ENCODE measurements at regions not wholly inside any gene's neighbourhood (a gene's known extent, or its start where the extent isn't known, plus 50 kb on each side); places are given as distances from the start of the nearest gene placed in this dataset.

- no peak for DNase-seq
- ATAC-seq, result no peak
Observed at GRCh38 chr12:92221656-92222315, 76.1 kb upstream of the BTG1 start.

- peak; percentile 84 for ATAC-seq
- no peak for DNase-seq
Observed at GRCh38 chr12:92218394-92219077, 72.9 kb upstream of the BTG1 start.

GRCh38 chr12:92216092-92216491 lies 70.4 kb upstream of the BTG1 start:
- ATAC-seq (no peak), DNase-seq (no peak)

DNA sequence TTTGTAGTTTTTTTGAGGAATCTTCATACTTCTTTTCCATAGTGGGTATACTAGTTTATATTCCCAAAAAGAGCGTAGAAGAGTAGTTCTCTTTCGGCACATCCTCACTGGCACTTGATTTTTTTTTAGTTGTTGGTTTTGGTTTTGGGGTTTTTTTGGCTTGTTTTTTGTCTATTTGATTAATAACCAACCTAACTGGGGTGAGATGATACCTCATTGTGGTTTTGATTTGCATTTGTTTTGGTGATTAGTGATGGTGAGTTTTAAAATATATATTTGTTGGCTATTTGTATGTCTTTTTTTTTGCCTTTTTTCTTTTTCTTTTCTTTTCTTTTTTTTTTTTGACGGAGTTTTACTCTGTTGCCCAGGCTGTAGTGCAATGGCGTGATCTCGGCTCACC lies 69.7 kb upstream of the BTG1 start:
- ATAC-seq, result no peak

DNA sequence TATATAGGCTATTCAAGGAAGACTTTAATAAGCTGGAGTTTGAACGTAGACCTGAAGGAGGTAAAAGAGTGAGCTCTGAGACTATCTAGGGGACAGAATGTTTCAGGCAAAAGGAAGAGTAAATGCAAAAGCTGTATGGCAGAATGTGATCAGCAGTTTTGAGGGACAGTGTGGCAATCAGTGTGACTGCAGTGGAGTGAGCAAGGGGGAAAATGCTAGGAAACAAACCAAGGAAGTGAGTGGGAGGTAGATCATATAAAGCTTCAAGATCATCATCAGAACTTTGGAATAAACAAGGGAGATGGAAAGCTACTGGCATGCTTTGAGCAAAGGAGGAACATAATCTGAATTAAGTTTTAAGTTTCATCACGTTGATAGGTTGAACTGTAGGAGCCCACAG lies 67.5 kb upstream of the BTG1 start:
- DNase-seq (no peak), ATAC-seq (no peak)

More for the DNA sequence above, 69.7 kb upstream of the BTG1 start:
- DNase-seq, result no peak

DNA sequence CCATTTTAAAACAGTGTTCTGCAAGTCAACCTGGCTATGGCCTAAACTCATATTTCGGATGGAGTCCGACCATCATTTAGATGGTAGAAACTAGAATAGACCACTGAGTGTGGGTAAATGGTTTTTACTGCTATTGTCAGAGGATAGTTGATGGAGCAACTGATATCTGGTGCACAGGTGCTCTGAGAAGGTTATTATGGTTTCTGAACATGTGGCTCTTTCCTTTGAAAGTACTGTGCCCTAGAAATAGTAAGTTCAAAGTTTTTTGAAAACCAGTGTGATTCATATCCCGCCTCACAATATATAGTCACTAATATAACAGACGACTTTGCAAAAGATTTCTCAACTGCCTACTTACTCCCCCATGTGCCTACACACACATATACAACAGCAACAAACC lies 64.4 kb upstream of the BTG1 start:
- peak; percentile 80 for ATAC-seq
- DNase-seq, result no peak

GRCh38 chr12:92208613-92209121 lies 63.0 kb upstream of the BTG1 start:
- DNase-seq, result no peak
- ATAC-seq, result peak; percentile 81

DNA sequence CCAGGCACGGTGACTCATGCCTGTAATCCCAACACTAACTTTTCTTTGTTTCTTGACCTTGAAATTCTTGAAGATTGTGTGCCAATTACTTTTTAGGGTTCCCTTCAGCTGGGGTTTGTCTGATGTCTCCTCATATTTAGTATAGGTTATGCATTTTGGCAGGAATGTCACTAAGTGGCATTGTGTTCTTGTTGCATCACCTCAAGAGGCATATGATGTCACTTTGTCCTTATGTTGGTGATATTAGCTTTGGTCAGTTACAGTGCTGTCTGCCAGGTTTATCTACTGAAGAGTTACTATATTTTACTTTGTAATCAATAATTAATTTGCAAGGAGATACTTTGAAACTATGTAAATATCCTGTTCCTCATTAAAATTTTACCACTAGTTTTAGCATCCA lies 61.0 kb upstream of the BTG1 start:
- ATAC-seq, result no peak

GRCh38 chr12:92206011-92206410 lies 60.4 kb upstream of the BTG1 start:
- DNase-seq (no peak), ATAC-seq (no peak)

More for the DNA sequence above, 61.0 kb upstream of the BTG1 start:
- DNase-seq, result no peak

DNA sequence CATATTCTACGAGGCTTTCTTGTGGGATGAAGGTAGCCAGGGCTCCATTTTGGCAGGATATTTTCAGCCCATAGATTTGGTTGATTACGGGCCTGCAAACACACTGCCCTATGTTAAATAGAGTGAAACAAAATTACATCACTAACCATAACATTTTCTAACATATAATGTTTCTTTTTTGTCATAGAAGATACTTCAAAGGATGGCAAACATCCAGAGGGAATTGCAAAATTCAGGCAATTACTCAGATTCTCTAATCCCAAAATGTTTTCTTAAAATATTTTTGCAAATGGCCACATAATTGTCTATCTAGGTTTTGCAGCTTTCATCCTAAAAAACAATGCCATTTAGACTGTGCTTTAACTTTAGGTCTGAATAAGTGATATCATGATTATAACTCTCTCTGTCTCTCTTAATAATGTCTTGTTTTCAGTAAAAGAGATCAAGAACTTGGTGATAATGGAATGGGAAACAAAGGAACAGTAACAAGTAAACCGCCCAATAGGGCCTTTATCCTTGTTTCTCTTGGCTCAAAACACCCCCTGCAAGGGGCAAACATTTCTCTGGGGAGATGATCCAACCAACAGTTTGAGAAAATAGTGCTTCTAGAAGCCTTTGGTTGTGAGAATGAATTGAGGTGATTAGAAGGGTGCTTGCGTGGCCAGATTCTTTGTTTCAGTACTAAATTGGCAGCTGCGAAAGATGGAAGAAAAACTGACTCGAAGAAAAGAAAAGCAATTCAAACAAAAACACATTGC lies 54.4 kb upstream of the BTG1 start:
- ATAC-seq (no peak), DNase-seq (no peak)

DNA sequence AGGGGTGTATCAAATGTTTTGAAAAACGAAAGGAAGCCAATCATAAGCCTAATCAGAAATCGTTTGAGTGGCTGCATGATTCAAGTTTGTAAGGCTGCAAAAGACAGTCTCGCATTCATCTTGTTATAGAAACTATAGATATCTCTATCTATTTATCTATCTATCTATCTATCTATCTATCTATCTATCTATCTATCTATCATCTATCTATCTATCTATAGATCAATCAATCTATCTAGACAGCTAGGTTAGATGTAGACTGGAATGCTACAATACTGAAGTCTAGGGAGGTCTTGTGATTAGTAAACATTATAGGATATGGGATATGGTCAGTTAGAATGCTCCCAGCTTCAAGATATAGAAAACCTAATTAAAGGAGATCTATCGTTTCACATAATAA lies 52.2 kb upstream of the BTG1 start:
- ATAC-seq, result no peak
- no peak for DNase-seq

DNA sequence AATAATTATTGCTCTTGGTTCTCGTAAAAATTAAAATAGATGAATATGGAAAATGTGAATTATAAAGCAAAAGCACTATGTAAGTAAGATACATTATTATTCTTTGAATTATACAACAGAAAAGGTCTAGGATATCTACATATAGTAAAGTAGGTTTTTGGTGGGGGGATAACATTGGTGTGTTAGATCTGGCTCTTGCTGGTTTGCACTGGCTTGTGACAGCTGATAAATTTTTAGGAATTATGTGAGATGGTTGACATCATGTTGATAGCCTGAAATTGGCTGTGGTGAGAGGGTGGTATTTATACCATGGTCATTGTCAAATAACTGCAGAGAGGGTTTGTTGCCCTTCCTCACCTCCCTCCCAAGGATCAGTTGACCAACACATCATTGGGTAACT lies 50.7 kb upstream of the BTG1 start:
- no peak for DNase-seq
- ATAC-seq, result no peak

Data from stimulated activated naive CD8-positive, alpha-beta T cell treated with anti-CD3 and anti-CD28 coated beads, Interleukin-15, Interleukin-2, amounts not matched to agents 100 U/mL and 50 U/mL, for 24 hours (primary cell).